MM.1S (cell line): ENCODE measurements at regions not wholly inside any gene's neighbourhood (a gene's known extent, or its start where the extent isn't known, plus 50 kb on each side); places are given as distances from the start of the nearest gene placed in this dataset.

Experiments used
- EZH2 ChIP-seq: fragments of 300-600 bp; sonication (generic); optimal IDR thresholded peaks from 2 replicates; pipeline ENCODE3; 2017; ENCODE audit warnings: low read depth, mild to moderate bottlenecking, antibody characterized with exemption, low read length, mixed read lengths
- EZH2phosphoT487 ChIP-seq: fragments of 300-600 bp; sonication (generic); IDR thresholded peaks from 2 replicates; pipeline ENCODE4 v1.6.1; 2018; ENCODE audit warnings: antibody characterized with exemption, low read length
- TF ChIP-seq, protein P1 (sequence below): fragments of 300-600 bp; sonication (generic); IDR thresholded peaks from 2 replicates; pipeline ENCODE4 v1.5.1; 2016; ENCODE audit warnings: antibody characterized with exemption, low read length, mixed read lengths

DNA sequence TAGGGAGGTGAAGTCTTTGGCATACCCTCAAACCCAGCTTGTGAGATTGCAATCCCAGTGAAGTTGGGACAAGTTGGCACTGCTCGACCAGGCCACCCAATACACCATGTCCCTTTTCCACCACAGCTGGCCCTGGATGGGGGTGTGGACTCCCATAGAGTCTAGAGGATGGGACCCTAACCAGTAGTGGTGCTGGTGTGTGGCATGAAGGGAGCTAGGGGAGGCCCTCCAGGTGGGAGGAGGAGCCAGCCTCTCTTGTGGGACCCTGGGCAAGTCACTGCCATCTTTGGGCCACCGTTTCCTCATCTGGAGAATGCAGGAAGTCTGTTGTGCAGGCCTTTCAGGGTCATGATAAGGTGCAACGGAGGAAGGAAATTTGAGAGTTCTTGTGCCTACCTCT lies 1854.9 kb downstream of the TP53TG3F start:
- TF ChIP-seq, protein P1, sequence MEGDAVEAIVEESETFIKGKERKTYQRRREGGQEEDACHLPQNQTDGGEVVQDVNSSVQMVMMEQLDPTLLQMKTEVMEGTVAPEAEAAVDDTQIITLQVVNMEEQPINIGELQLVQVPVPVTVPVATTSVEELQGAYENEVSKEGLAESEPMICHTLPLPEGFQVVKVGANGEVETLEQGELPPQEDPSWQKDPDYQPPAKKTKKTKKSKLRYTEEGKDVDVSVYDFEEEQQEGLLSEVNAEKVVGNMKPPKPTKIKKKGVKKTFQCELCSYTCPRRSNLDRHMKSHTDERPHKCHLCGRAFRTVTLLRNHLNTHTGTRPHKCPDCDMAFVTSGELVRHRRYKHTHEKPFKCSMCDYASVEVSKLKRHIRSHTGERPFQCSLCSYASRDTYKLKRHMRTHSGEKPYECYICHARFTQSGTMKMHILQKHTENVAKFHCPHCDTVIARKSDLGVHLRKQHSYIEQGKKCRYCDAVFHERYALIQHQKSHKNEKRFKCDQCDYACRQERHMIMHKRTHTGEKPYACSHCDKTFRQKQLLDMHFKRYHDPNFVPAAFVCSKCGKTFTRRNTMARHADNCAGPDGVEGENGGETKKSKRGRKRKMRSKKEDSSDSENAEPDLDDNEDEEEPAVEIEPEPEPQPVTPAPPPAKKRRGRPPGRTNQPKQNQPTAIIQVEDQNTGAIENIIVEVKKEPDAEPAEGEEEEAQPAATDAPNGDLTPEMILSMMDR, result no peak
- TF ChIP-seq EZH2 (no peak), EZH2phosphoT487 (no peak)
